DND-41 (cell line): ENCODE measurements at regions not wholly inside any gene's neighbourhood (a gene's known extent, or its start where the extent isn't known, plus 50 kb on each side); places are given as distances from the start of the nearest gene placed in this dataset.

Source experiments
- CTCF ChIP-seq: IDR thresholded peaks from 2 replicates; pipeline ENCODE4 v1.5.1; 2012; ENCODE audit warnings: borderline replicate concordance, low read length, moderate library complexity, mild to moderate bottlenecking; ENCODE audit not compliant: poor library complexity, severe bottlenecking; ENCODE audit errors: extremely low read depth
- EZH2 ChIP-seq: IDR thresholded peaks from 3 replicates; pipeline ENCODE4 v1.6.1; 2012; ENCODE audit warnings: borderline replicate concordance, low read depth, mild to moderate bottlenecking, moderate library complexity, low read length, inconsistent platforms; ENCODE audit not compliant: severe bottlenecking

DNA sequence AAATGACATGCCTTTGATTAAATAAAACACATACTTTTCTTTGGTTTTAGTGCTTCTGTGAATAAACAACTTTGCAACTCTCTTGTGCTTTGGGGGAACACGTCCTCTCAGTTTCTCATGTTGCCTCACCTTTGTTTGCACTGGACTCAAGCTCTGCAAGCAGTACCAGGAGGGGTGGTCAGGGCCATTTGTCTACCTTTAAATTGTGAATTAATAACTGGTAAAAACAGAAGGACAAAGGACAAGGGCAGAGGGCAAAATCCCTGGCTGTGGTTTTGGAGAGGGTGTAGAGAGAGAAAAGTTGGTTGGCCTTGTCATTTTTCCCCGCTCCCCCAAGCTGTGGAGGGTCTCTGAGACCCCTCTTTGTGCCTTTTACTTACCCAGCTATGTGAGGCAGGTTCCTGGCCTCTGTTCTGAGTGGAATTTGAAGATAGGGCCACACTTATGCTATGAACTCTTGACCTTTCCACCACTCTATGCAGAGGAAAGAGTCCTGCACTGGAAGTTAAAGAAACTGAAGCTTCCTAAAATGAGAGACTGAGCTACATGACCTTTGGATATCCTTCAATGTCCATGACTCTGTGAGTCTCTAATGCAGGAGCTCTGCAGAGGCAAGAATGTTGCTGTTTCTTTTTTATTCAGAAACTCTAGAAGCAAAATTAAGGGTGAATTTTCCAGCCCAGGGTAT, 55.1 kb upstream of the MOCS2 start:
- TF ChIP-seq EZH2 (no peak), CTCF (no peak)
